ENCODE measurements at regions not wholly inside any gene's neighbourhood (a gene's known extent, or its start where the extent isn't known, plus 50 kb on each side); places are given as distances from the start of the nearest gene placed in this dataset.

GRCh38 chr17:77428749-77429368 is 288.1 kb downstream of the SEC14L1 start:
- TF ChIP-seq MAX (IDR thresholded peaks at IDR 0.05) (no peak), CEBPB (IDR thresholded peaks at IDR 0.05) (no peak), FOXM1 (IDR thresholded peaks at IDR 0.05; ENCODE audit: borderline replicate concordance, low read depth) (no peak), EGR1 (IDR thresholded peaks at IDR 0.05) (no peak), EP300 (IDR thresholded peaks at IDR 0.05; ENCODE audit: borderline replicate concordance) (no peak), CREB1 (IDR thresholded peaks at IDR 0.05; ENCODE audit: low read depth) (no peak), USF1 (IDR thresholded peaks at IDR 0.05) (no peak), REST (IDR thresholded peaks at IDR 0.05; ENCODE audit: low read depth) (no peak), RAD21 (IDR thresholded peaks at IDR 0.05; ENCODE audit: low read depth) (no peak)

Data from Ishikawa (cell line).